NCI-H82 (cell line): ENCODE measurements at regions not wholly inside any gene's neighbourhood (a gene's known extent, or its start where the extent isn't known, plus 50 kb on each side); places are given as distances from the start of the nearest gene placed in this dataset.
A peak's percentile ranks its signal among the peaks of the same experiment; 100 is the strongest.
"Not testable (repeated sequence)": the region's sequence is repeated elsewhere in the genome, so short reads cannot be mapped to it uniquely, and the experiment has no call there.

Source experiments
- DNase-seq: peaks from one replicate; lab custom pipeline; 2025; lab: John Stamatoyannopoulos, UW

DNA sequence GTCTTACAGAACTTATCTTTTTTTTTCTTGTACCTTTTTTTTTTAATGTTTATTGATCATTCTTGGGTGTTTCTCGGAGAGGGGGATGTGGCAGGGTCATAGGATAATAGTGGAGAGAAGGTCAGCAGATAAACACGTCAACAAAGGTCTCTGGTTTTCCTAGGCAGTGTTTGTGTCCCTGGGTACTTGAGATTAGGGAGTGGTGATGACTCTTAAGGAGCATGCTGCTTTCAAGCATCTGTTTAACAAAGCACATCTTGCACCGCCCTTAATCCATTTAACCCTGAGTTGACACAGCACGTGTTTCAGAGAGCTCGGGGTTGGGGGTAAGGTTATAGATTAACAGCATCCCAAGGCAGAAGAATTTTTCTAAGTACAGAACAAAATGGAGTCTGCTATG is 345.9 kb downstream of the TUBA3C start:
- DNase-seq = not testable (repeated sequence)

DNA sequence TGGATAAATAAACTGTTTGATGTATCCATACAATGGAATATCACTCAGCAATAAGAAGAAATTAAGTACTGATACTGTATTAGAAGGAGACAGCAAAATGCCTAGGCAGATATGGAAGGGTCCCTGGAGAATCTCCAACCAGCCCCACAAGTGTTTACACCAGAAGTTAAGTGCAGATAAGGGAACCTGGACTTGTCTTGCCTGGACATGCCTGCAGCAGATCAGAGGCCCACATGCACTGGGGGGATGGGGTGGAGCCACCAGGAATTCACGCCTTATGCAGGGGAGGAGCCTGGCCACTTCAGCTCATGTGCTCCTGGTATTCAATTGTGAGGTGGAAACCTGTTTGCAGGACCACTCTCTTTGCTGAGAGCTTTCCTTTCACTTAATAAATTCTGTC is 356.9 kb downstream of the TUBA3C start:
- not testable (repeated sequence) for DNase-seq

DNA sequence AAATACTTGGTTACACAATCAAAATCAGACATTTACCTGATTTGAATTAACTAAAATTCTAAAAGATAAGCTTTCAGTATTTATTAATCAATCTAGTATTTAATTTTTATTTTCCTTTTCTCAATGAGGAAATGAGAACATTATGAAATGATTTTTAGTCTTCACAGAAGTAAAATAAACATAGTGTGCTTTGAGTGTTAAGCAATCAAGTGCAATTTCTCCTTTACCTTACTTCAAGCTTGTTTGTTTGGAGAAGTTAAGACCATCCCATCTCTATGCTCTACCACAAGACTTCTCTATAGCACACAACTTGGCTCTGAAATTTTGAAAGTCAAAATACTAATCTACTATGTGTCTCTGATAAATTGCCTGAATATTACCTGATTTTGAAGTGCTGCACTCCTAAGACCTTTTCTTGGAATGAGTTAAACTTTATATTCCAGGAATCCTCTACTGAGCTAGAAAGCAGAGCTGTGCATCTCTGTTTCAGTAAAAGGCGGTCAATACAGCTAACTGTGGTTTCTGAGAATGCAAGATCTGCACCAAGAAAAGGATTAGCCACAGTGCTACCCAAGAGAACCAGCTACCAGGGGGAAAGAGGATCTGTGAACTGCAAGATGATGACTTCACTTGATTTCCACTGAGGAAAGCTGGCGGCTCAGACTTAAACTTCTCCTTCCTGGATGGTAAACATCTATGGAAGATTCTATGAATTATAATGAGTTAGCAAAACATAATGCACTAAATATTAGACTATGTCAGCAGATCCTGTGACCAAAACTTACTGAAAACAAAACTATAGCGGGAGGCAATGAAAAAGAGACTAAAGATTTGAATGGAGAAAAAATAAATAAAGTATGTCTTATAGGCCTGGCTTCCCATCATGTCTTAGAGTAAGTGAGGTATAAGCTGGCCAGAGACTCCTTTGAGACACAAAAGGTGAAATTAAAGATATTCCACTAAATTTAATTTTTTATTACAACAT is 358.7 kb downstream of the TUBA3C start:
- not testable (repeated sequence) for DNase-seq

DNA sequence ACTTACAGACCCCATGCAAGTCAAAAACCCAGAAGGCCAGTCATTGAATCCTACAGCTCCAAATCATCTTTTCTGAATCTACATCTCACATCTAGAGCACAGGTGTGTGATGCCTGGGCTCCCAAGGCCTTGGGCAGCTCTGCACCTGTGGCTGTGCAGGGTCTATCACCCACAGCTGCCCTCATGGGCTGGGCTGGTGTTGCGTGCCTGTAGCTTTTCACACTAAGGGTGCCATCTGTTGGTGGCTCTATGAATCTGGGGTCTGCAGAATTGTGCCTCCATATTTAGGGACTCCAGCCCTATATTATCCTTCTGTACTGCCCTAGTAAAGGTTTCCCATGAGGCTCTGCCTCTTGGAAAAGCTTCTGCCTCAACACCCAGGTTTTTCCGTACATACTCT is 407.6 kb downstream of the TUBA3C start:
- DNase-seq = peak; percentile 44

DNA sequence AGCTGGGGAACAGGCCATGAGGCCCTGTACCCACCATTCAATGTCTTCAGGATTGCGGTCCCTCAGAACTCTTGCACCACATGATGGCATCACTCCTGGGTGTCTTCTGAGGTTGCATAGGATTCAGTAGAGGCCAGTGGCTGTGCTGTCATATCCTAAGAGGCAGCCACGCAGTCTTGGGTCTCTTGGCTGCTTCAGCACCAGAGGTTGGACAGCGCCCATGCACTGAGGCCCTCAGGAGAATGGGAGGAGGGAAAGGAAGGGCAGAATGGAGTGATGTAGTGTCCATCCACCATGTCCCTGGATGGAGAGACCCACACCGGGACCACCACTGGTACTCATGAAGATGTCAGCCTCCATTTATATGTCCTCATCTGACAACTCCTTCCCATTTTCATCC is 439.9 kb downstream of the TUBA3C start:
- DNase-seq = not testable (repeated sequence)

DNA sequence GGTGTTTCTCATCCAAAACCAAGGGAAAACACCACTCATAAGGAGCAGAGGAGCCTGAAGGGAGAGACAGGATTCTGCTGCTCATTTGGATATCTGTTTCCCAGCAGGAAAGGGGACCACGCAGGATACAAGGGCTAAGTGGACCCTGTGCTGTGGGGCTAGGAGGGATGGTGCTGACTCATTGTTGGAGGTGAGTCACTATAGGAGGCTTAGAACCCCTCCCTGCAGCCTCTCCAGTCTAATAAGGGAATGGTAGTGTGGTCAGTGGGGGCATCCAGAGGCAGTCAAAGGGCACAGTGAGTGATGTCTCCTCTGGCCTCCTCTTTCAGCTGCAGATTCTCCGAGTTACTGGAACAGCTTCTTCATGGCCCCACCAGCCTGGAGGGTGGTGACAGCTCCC is 442.3 kb downstream of the TUBA3C start:
- no peak for DNase-seq

DNA sequence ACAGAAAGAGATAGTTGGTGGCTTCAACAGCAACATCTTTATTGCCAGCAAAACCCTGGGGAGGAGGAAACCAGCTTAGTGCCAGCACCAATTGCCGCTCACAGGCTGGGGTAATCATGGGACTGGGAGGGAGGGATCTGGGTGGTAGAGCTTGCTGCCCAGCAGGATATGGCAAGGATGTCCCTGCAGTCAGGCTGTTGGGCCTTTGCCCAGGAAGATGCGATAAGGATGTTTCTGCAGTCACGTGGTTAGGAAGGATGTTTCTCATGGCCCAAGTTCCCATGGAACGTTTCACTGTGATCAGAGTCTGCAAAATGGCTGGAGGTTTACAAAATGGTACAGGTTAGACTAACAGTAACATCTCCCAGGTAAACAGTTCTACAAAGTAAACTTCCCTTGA is 443.5 kb downstream of the TUBA3C start:
- DNase-seq = not testable (repeated sequence)

DNA sequence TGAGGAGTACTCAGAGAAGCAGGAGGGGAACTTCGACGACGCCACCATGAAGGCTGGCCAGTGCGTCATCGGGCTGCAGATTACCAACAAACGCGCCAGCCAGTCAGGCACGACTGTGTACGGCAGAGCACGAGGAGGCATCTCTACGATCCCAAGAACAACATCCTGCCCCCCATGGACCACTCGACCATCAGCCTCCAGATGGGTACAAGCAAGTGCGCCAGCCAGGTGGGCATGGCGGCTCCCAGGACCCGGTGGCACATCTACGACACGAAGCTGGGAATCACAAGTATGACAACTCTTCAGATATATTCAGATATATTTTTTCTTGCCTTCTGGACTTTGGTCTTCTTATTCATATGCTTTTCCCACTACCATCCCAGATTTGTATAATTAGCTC is 454.5 kb downstream of the TUBA3C start:
- not testable (repeated sequence) for DNase-seq

DNA sequence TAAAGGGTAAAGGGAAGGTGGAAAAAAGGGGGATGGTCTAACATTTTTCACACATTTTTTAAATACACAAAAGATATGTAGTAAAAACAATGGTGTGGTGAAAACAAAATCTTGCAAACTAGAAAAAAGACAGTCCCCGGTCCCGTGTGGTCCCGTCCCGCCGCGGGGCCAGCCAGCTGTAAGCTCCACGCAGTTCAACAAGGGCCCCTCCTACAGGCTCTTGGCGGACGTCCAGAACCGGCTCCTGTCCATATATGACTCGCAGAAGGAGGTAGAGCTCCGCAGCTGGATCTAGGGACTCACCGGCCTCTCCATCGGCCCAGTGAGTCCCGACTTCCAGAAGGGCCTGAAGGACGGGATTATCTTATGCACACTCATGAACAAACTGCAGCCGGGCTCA is 455.1 kb downstream of the TUBA3C start:
- peak; percentile 4 for DNase-seq

DNA sequence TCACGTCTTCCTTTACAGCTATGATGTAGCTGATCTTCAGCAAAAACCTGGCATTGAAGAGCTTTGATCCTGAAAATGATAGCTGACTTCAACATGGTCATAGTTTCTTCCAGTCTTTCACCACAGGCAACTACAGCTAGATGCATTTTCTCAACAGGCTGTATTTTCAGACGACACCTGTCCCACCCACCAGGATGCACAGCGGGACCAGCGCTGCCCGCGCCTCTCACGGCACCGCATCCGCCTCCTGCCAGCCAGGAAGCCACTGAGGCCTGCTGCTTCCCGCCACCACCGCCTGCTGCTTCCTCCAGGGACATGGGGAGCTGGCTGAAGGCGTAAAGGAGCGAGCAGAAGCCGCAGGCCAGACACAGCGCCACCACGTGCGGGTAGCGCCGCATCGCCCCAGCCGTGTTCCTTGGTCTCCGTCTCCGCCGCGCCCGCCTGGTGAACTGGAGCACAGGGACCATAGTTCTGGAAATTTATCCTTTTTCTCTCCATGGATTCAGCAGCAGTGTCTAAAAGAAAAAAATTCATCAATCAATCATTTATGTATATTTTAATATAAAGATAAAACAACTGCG is 456.3 kb downstream of the TUBA3C start:
- DNase-seq = not testable (repeated sequence)

DNA sequence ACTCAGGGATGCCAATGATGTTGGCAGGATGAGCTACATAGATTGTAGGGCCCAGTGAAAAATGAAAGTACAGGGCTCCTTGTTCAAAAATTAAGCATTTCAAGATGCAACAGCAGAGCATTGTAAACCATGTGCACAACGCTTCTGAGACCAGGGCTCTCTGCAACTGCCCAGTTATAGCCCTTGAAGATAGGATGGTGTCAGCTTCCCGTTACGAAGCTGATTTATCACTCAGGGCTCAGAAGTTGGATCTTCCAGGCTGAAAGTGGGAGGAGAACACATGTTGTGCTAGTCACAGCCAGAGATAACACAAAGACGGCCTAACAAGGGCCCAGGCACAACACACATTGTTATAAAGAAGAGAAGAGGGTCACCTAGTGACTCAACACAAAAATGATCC is 466.7 kb downstream of the TUBA3C start:
- DNase-seq = no peak

DNA sequence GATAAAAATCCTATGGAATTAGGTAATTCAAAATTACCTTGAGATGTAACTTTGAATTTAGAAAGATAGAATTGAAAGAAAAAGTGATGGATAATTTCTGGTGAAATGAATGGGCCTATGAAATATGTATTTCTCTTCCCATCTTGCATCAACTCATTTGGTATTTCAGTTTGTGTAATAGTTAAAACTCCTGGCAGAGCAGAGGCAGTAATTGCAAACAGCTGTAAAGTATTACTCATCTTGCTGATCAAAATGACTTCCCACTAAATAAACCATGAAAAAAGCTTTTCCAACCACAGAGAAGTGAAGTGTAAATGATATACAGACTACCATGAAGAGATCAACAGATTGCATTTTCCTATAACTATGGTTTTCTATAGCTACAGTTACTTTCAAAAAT is 471.0 kb downstream of the TUBA3C start:
- DNase-seq = not testable (repeated sequence)

DNA sequence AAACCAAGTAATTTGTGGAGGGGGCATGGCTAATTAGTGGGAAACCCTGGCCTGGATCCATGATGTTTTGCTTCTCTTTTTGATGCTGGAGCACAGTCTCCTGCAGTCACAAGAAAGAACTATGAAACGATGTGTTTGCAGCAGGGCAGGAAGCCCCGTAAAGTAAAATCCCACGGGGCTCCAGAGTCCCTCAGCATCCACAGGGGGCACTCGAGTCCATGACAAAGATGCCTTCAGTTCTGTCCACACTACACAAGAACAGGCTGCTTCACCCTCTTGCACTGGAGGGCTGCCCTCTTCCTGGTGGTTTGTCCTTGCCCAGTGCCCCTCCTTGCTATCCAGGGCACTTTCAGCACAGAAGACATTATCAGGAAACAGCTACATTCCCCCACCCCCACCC is 475.1 kb downstream of the TUBA3C start:
- peak; percentile 46 for DNase-seq

DNA sequence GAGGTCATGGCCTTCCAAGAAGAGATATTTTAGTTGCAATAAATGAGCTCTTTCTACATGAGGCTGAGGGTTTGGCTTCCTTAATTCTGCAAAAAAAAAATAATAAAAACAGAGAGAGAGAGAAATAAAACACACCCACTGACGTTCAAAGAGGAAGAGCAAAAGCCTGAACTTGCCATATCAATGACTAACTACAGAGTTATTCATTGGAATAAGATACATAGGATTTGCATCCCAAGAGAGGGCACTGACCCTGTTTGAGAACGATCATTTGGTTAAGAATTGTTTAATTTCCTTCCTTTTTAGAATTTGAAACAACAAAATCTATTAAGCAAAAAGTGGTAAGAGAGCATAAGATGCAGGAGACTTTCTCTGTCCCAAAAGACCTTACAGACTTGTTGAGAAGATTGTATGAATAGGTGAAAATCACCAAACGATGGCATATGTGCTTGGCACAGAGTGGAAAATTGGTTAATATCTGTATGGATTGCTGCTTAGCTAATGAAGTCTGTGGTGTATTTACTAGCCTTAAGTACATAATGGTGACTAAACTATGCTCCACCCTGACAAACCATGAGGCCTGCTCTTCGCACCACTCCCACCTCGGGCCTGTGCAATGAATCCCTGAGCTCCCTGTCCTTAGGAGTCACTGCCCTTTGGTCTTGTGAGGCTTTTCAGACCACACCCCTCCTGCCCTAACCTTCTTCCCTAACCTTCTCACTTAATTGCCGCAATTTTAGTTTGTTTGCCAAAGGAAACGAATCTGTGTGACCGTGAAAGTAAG is 479.0 kb downstream of the TUBA3C start:
- not testable (repeated sequence) for DNase-seq

DNA sequence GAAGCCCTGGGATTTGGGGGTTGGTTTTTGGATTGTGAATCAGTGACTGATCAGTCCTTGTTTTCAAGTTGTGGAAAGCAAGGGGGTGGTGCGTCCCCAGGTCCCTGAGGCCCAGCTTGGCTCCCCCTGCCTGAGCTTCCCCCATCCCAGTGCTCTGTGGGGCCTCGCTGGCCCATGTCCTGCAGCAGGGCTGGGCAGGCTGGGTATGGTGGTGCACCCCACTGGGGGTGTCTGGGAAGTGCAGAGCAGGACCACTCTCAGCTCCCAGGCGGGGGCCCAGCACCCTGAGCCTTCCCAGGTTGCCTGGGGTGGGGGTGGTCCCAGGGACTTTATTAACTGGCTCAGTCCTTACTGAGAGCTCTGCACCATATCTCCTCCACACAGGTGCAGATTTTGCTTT is 483.3 kb downstream of the TUBA3C start:
- DNase-seq = not testable (repeated sequence)

DNA sequence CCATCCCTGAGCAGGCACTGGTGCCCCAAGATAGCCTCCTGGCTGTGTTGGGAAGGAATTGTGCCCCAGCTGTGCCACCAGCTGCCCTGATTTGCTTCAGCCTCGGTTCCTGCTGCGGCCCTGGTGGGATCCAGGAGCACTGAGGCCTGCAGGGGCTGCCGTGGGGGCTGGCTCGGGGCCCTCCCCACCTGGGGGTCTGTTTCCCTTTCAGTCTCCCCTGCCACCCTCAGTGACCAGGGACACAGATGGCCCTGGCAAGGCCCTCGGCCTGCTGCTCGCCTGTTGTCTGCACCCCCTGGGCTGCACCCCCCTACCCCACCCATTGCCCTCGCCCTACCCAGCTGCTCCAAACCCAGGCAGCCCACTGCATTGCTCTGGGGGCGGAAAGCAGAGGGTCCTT is 483.8 kb downstream of the TUBA3C start:
- DNase-seq = not testable (repeated sequence)

DNA sequence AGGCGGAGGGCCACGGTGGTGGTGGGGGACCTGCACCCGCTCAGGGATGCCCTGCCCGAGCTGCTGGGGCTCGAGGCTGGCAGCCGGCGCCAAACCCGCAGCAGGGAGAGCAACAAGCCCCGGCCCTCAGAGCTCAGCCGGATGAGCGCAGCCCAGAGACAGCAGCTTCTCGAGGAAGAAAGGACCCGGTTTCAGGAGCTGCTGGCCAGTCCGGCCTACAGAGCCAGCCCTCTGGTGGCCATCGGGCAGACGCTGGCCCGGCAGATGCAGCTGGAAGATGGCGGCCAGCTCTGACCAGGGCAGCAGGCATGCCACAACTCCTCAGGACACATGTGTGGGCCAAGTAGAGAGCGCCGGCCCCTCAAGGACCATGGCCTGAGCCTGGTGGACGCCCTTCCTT is 484.4 kb downstream of the TUBA3C start:
- not testable (repeated sequence) for DNase-seq

DNA sequence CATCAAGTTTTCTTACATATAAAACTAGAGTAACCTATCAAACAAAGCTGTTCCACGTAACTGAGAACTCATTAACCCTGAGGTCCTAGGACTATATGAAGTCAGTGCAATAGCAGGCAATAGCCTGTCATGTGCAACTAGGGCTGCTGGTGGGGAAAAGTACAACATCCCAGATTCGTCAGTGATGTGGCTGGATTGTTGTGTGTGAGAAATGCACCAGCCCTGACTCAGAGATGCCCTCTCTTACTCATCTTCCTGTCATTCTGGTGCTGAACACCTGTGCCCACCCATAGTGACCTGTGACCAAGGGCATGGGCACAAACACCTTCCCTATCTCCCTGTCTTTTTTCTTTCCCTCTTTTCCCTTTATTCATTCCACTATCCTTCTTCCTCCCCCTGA is 504.2 kb downstream of the TUBA3C start:
- DNase-seq = not testable (repeated sequence)

DNA sequence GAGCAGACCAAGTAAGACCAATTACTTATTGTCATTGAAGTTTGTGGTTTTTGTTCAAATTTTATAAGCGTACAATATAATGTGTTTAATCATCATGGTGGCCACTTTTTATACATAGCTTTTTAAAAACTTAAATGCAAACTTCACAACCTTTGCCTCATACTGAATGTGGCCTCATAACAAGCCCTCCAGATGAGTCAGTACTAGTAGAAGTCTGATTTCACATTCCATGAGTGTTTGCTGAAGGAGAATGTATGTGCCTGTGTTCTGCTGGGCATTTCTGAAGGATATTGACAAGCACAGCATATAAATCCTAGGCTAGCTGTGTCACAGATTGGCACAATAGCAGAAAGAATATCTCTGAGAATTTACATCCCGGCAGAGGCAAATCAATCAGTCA is 506.4 kb downstream of the TUBA3C start:
- not testable (repeated sequence) for DNase-seq

DNA sequence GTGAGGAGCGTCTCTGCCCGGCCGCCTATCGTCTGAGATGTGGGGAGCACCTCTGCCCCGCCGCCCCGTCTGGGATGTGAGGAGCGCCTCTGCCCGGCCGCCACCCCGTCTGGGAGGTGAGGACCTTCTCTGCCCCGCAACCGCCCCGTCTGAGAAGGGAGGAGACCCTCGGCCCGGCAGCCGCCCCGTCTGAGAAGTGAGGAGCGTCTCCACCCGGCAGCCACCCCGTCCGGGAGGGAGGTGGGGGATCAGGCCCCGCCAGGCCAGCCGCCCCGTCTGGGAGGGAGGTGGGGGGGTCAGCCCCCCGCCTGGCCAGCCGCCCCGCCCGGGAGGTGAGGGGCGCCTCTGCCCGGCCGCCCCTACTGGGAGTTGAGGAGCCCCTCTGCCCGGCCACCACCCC is 507.8 kb downstream of the TUBA3C start:
- DNase-seq = not testable (repeated sequence)

DNA sequence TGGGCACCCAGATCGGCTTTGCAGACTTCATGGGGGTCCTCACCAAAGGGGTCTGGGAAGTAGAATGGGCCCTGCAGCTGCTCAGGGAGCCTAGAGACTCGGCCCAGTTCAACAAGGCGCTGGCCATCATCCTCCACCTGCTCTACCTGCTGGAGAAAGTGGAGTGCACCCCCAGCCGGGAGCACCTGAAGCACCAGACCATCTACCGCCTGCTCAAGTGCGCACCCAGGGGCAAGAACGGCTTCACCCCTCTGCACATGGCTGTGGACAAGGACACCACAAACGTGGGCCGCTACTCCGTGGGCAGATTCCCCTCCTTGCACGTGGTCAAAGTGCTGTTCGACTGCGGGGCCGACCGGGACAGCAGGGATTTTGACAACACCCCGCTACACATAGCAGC is 515.0 kb downstream of the TUBA3C start:
- not testable (repeated sequence) for DNase-seq

DNA sequence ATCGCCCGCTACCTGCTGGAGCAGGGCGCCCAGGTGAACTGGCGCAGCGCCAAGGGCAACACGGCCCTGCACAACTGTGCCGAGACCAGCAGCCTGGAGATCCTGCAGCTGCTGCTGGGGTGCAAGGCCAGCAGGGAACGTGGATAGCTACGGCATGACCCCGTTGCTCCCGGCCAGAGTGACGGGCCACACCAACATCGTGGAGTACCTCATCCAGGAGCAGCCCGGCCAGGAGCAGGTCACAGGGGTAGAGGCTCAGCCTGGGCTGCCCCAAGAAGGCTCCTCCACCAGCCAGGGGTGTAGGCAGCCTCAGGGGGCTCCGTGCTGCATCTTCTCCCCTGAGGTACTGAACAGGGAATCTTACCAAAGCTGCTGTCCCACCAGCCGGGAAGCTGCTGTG is 515.9 kb downstream of the TUBA3C start:
- not testable (repeated sequence) for DNase-seq
